Right lobe of liver (tissue), 4 donors: ENCODE measurements at regions not wholly inside any gene's neighbourhood (a gene's known extent, or its start where the extent isn't known, plus 50 kb on each side); places are given as distances from the start of the nearest gene placed in this dataset.

Source experiments
- POLR2A ChIP-seq: fragments of 450-650 bp; IDR thresholded peaks from one replicate; pipeline ENCODE4 v1.6.1; 2017; ENCODE audit warnings: antibody characterized with exemption, mild to moderate bottlenecking
- TF ChIP-seq, protein P1 (sequence below), 4 donors: fragments of 200-600 bp in 3 of 4; fragments of 450-650 bp in 1 of 4; IDR thresholded peaks; one replicate each; pipeline versions ENCODE4 v1.5.1 to v1.8.0; 2016 to 2022; ENCODE audit warnings: antibody characterized with exemption in 4 of 4, mild to moderate bottlenecking in 2 of 4
- donor health status: DM: no; HTN: no; CAD: no.
- donor health status: DM: no; HTN: no; CAD: no.
- donor health status: DM: no; HTN: yes; CAD: no.

DNA sequence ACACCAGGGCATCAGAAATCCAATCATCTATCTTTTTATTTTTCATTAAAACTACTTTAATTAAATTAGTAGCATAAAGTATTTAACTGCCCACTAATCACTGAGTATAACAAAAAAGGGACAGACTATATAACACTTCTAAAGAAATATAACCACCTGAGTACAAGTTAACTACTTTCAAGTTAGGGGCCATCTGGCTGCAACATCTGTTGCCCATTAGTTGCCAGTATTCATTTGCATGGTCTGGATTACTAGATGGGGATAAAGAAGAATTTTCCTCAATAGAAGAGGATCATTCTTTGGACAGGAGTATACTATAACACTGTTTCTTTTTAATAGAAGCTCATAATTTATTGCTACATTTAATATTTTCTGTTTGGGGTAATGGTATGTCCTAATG, 446.4 kb downstream of the AMY1C start:
- TF ChIP-seq, protein P1, sequence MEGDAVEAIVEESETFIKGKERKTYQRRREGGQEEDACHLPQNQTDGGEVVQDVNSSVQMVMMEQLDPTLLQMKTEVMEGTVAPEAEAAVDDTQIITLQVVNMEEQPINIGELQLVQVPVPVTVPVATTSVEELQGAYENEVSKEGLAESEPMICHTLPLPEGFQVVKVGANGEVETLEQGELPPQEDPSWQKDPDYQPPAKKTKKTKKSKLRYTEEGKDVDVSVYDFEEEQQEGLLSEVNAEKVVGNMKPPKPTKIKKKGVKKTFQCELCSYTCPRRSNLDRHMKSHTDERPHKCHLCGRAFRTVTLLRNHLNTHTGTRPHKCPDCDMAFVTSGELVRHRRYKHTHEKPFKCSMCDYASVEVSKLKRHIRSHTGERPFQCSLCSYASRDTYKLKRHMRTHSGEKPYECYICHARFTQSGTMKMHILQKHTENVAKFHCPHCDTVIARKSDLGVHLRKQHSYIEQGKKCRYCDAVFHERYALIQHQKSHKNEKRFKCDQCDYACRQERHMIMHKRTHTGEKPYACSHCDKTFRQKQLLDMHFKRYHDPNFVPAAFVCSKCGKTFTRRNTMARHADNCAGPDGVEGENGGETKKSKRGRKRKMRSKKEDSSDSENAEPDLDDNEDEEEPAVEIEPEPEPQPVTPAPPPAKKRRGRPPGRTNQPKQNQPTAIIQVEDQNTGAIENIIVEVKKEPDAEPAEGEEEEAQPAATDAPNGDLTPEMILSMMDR (IDR thresholded peaks at IDR 0.05), result no peak
- TF ChIP-seq POLR2A, result no peak
